Left colon (tissue), 2 donors: ENCODE measurements at regions not wholly inside any gene's neighbourhood (a gene's known extent, or its start where the extent isn't known, plus 50 kb on each side); places are given as distances from the start of the nearest gene placed in this dataset.

Experiments used
- ATAC-seq: fragments of 200-7000 bp; cut with Tn5 transposase; one replicate; pipeline ENCODE4 v1.9.1; 2020; ENCODE audit warnings: mild to moderate bottlenecking, moderate library complexity
- DNase-seq, 2 donors: peaks; one replicate each; pipeline ENCODE4 v3.0.0-alpha.2; 2020
- intact Hi-C, 2 donors: fragments of 100-400 bp; cut with DNase I in 1 of 2; cut with micrococcal nuclease in 1 of 2; formaldehyde crosslinking; loops; one replicate each; pipeline versions ENCODE4 v1.11.2 to v1.14.0; 2022; cut with DNase I, micrococcal nuclease
- donor health status: DM: no; HTN: no; CAD: no.
- donor health status: DM: yes; HTN: yes; CAD: no.

GRCh38 chr5:2909035-2909434 is 157.6 kb upstream of the IRX2 start:
- ATAC-seq (no peak), DNase-seq (no peak)
- intact Hi-C loops = no loop called here

- ATAC-seq (no peak), DNase-seq (no peak)
- intact Hi-C loops = no loop called here
Measured at GRCh38 chr5:2908086-2908485, 156.6 kb upstream of the IRX2 start.

- DNase-seq = no peak
- intact Hi-C loops = no loop called here
- no peak for ATAC-seq
Measured at GRCh38 chr5:2906302-2907090, 155.0 kb upstream of the IRX2 start.

GRCh38 chr5:2905741-2906140 is 154.3 kb upstream of the IRX2 start:
- no peak for ATAC-seq
- DNase-seq = no peak
- intact Hi-C loops = no loop called here

- ATAC-seq (no peak), DNase-seq (no peak)
- intact Hi-C loops = no loop called here
Measured at GRCh38 chr5:2904956-2905355, 153.5 kb upstream of the IRX2 start.

GRCh38 chr5:2904399-2904798 is 152.9 kb upstream of the IRX2 start:
- ATAC-seq (no peak), DNase-seq (no peak)
- intact Hi-C loops = no loop called here

- ATAC-seq = no peak
- DNase-seq = no peak
- intact Hi-C loops = no loop called here
Measured at GRCh38 chr5:2903451-2904395, 152.2 kb upstream of the IRX2 start.

GRCh38 chr5:2902742-2903297 is 151.3 kb upstream of the IRX2 start:
- ATAC-seq = no peak
- intact Hi-C loops = no loop called here
- DNase-seq = no peak

GRCh38 chr5:2902186-2902585 is 150.7 kb upstream of the IRX2 start:
- DNase-seq = no peak
- ATAC-seq = no peak
- intact Hi-C loops = no loop called here

GRCh38 chr5:2901511-2901910 is 150.0 kb upstream of the IRX2 start:
- intact Hi-C loops = no loop called here
- ATAC-seq (no peak), DNase-seq (no peak)

- ATAC-seq (no peak), DNase-seq (no peak)
- intact Hi-C loops = no loop called here
Measured at GRCh38 chr5:2901096-2901495, 149.6 kb upstream of the IRX2 start.

GRCh38 chr5:2900360-2900759 is 148.9 kb upstream of the IRX2 start:
- DNase-seq = no peak
- ATAC-seq = no peak
- intact Hi-C loops = no loop called here

GRCh38 chr5:2899311-2899710 is 147.8 kb upstream of the IRX2 start:
- intact Hi-C loops = no loop called here
- no peak for ATAC-seq
- DNase-seq = no peak

- intact Hi-C loops = no loop called here
- DNase-seq = no peak
- ATAC-seq = no peak
Measured at GRCh38 chr5:2898661-2899060, 147.2 kb upstream of the IRX2 start.

- intact Hi-C loops = no loop called here
- DNase-seq (no peak), ATAC-seq (no peak)
Measured at GRCh38 chr5:2897276-2897961, 145.9 kb upstream of the IRX2 start.

GRCh38 chr5:2896371-2897275 is 145.1 kb upstream of the IRX2 start:
- intact Hi-C loops = no loop called here
- ATAC-seq = no peak

GRCh38 chr5:2895876-2896275 is 144.4 kb upstream of the IRX2 start:
- intact Hi-C loops = no loop called here
- ATAC-seq (no peak), DNase-seq (no peak)

More at GRCh38 chr5:2896371-2897275, 145.1 kb upstream of the IRX2 start:
- no peak for DNase-seq

- intact Hi-C loops = no loop called here
- ATAC-seq = no peak
- no peak for DNase-seq
Measured at GRCh38 chr5:2895196-2895595, 143.7 kb upstream of the IRX2 start.
